WTC11 (cell line): ENCODE measurements at regions not wholly inside any gene's neighbourhood (a gene's known extent, or its start where the extent isn't known, plus 50 kb on each side); places are given as distances from the start of the nearest gene placed in this dataset.
A peak's percentile ranks its signal among the peaks of the same experiment; 100 is the strongest.

Experiments used
- ATAC-seq: fragments of 200-7000 bp; cut with Tn5 transposase; 2 replicates; pipeline ENCODE4 v1.10.0; 2021; ENCODE audit warnings: mild to moderate bottlenecking, moderate library complexity
- CTCF ChIA-PET: fragments of 300-600 bp; sonication (Branson Sonifier 250); formaldehyde crosslinking; loops from one replicate; lab custom pipeline; 2021; ENCODE audit warnings: antibody characterized with exemption; lab: Charles Lee
- POLR2A ChIA-PET: fragments of 350-600 bp; sonication (Branson Sonifier 250); formaldehyde crosslinking; loops from one replicate; lab custom pipeline; 2021; ENCODE audit warnings: antibody characterized with exemption; lab: Charles Lee
- DNase-seq: peaks from one replicate; pipeline ENCODE4 v3.0.0; 2021; ENCODE audit warnings: low spot score
- H3K27ac Mint-ChIP-seq: 2 replicates; pipeline ENCODE4 v1.8.0; 2021; ENCODE audit warnings: mixed read lengths
- H3K27me3 Mint-ChIP-seq: 2 replicates; pipeline ENCODE4 v1.8.0; 2021; ENCODE audit warnings: low read depth, mild to moderate bottlenecking, moderate library complexity, mixed read lengths
- H3K36me3 Mint-ChIP-seq: 2 replicates; pipeline ENCODE4 v1.8.0; 2021; ENCODE audit warnings: mixed read lengths
- H3K4me1 Mint-ChIP-seq: 2 replicates; pipeline ENCODE4 v1.8.0; 2022; ENCODE audit warnings: mixed read lengths
- H3K4me3 Mint-ChIP-seq: 2 replicates; pipeline ENCODE4 v1.8.0; 2021; ENCODE audit warnings: mild to moderate bottlenecking, moderate library complexity, mixed read lengths
- H3K9me3 Mint-ChIP-seq: 2 replicates; pipeline ENCODE4 v1.8.0; 2021; ENCODE audit warnings: mixed read lengths
- AR ChIP-seq: fragments of 250-450 bp; sonication (Bioruptor Pico); IDR thresholded peaks from 2 replicates; pipeline ENCODE4 v1.9.0; 2021; ENCODE audit warnings: mild to moderate bottlenecking
- EMX1 ChIP-seq: fragments of 250-450 bp; sonication (Bioruptor Pico); IDR thresholded peaks from 2 replicates; pipeline ENCODE4 v1.8.0; 2021; ENCODE audit warnings: mild to moderate bottlenecking
- ESRRA ChIP-seq: sonication (generic); formaldehyde crosslinking; IDR thresholded peaks from 2 replicates; pipeline ENCODE4 v1.8.1; 2022; ENCODE audit warnings: mild to moderate bottlenecking, missing genetic modification reagents, borderline replicate concordance
- ETV6 ChIP-seq: sonication (generic); formaldehyde crosslinking; IDR thresholded peaks from 2 replicates; pipeline ENCODE4 v1.8.1; 2022; ENCODE audit warnings: mild to moderate bottlenecking, missing genetic modification reagents
- FOXP4 ChIP-seq: sonication (generic); formaldehyde crosslinking; IDR thresholded peaks from 2 replicates; pipeline ENCODE4 v1.8.0; 2022; ENCODE audit warnings: mild to moderate bottlenecking, missing genetic modification reagents
- GABPB1 ChIP-seq: sonication (generic); formaldehyde crosslinking; IDR thresholded peaks from 2 replicates; pipeline ENCODE4 v1.8.1; 2023; ENCODE audit warnings: mild to moderate bottlenecking, missing genetic modification reagents
- GTF2I ChIP-seq: fragments of 250-450 bp; sonication (Bioruptor Pico); conservative IDR thresholded peaks from 2 replicates; pipeline ENCODE4 v1.4.0; 2021; ENCODE audit warnings: mild to moderate bottlenecking
- HMGXB4 ChIP-seq: sonication (generic); formaldehyde crosslinking; IDR thresholded peaks from 2 replicates; pipeline ENCODE4 v1.8.1; 2023; ENCODE audit warnings: mild to moderate bottlenecking, moderate library complexity, missing genetic modification reagents
- NFE2L1 ChIP-seq: sonication (generic); formaldehyde crosslinking; IDR thresholded peaks from 2 replicates; pipeline ENCODE4 v1.8.1; 2023; ENCODE audit warnings: missing genetic modification reagents
- OVOL2 ChIP-seq: fragments of 250-450 bp; sonication (Bioruptor Pico); IDR thresholded peaks from 2 replicates; pipeline ENCODE4 v1.9.0; 2021; ENCODE audit warnings: mild to moderate bottlenecking, borderline replicate concordance
- PREB ChIP-seq: sonication (generic); formaldehyde crosslinking; IDR thresholded peaks from 2 replicates; pipeline ENCODE4 v1.8.1; 2022; ENCODE audit warnings: mild to moderate bottlenecking, missing genetic modification reagents, moderate library complexity, borderline replicate concordance
- SMAD3 ChIP-seq: sonication (generic); formaldehyde crosslinking; IDR thresholded peaks from 2 replicates; pipeline ENCODE4 v1.8.0; 2022; ENCODE audit warnings: missing genetic modification reagents, mild to moderate bottlenecking, borderline replicate concordance
- SP1 ChIP-seq: sonication (generic); formaldehyde crosslinking; conservative IDR thresholded peaks from 2 replicates; pipeline ENCODE4 v1.8.1; 2022; ENCODE audit warnings: missing genetic modification reagents
- STAT6 ChIP-seq: sonication (generic); formaldehyde crosslinking; conservative IDR thresholded peaks from 2 replicates; pipeline ENCODE4 v1.8.1; 2023; ENCODE audit warnings: mild to moderate bottlenecking, low read depth, missing genetic modification reagents, moderate library complexity
- TEAD4 ChIP-seq: sonication (generic); formaldehyde crosslinking; IDR thresholded peaks from 2 replicates; pipeline ENCODE4 v1.8.0; 2022; ENCODE audit warnings: mild to moderate bottlenecking, missing genetic modification reagents
- USF1 ChIP-seq: sonication (generic); formaldehyde crosslinking; IDR thresholded peaks from 2 replicates; pipeline ENCODE4 v1.8.0; 2022; ENCODE audit warnings: mild to moderate bottlenecking, missing genetic modification reagents
- ZNF219 ChIP-seq: sonication (generic); formaldehyde crosslinking; IDR thresholded peaks from 2 replicates; pipeline ENCODE4 v1.8.0; 2023; ENCODE audit warnings: missing genetic modification reagents, mild to moderate bottlenecking, borderline replicate concordance
- ZNF232 ChIP-seq: sonication (generic); formaldehyde crosslinking; IDR thresholded peaks from 2 replicates; pipeline ENCODE4 v1.8.0; 2022; ENCODE audit warnings: mild to moderate bottlenecking, missing genetic modification reagents
- ZNF423 ChIP-seq: fragments of 250-450 bp; sonication (Bioruptor Pico); IDR thresholded peaks from 2 replicates; pipeline ENCODE4 v2.1.2; 2022; ENCODE audit warnings: mild to moderate bottlenecking, moderate library complexity

- no peaks in the 10 kb centered on the region for H3K9me3 Mint-ChIP-seq
- ATAC-seq = no peak
- no peaks in the 10 kb centered on the region for H3K4me1 Mint-ChIP-seq
- no peak for DNase-seq
- H3K36me3 Mint-ChIP-seq = no peaks in the 10 kb centered on the region
- no peak overlapping the region for H3K27ac Mint-ChIP-seq
- POLR2A ChIA-PET = interaction anchor here (0.7 kb wide), 1 partner anchor 16 kb away, joined by 3 read pairs; no protein-coding TSS in a partner anchor
- TF ChIP-seq SMAD3 (CRISPR knock-in tag) (no peak), OVOL2 (no peak), TEAD4 (no peak), GABPB1 (no peak), ZNF423 (CRISPR knock-in tag) (no peak), EMX1 (CRISPR knock-in tag) (no peak)
- no peak overlapping the region for H3K4me3 Mint-ChIP-seq
- CTCF ChIA-PET = interaction anchor here (0.7 to 3.9 kb wide), 6 partner anchors 40 to 298 kb away, joined by 3 to 24 read pairs (median 4); partner anchors contain the start of gene EFNB1
- H3K27me3 Mint-ChIP-seq = no peaks in the 10 kb centered on the region
Observed at GRCh38 chrX:69089203-69089602, 76.0 kb downstream of the PJA1 start.

- peak; percentile 85 for ATAC-seq
- TF ChIP-seq ZNF232 (CRISPR knock-in tag) (no peak), AR (no peak), USF1 (no peak), ZNF219 (no peak), PREB (CRISPR knock-in tag) (no peak), HMGXB4 (no peak), ZNF423 (CRISPR knock-in tag) (no peak), STAT6 (CRISPR knock-in tag) (no peak), ETV6 (CRISPR knock-in tag) (no peak), GTF2I (CRISPR knock-in tag) (no peak), NFE2L1 (CRISPR knock-in tag) (no peak), ESRRA (CRISPR knock-in tag) (no peak), FOXP4 (CRISPR knock-in tag) (no peak), SP1 (CRISPR knock-in tag) (no peak)
Observed at GRCh38 chrX:69088171-69088938, 76.9 kb downstream of the PJA1 start.

More at GRCh38 chrX:69088171-69088938, 76.9 kb downstream of the PJA1 start:
- POLR2A ChIA-PET = interaction anchor here (0.6 to 0.7 kb wide), 3 partner anchors 17 to 327 kb away, joined by 3 to 5 read pairs (median 3); partner anchors contain the start of gene PJA1
- no peak overlapping the region for H3K27ac Mint-ChIP-seq
- no peaks in the 10 kb centered on the region for H3K36me3 Mint-ChIP-seq
- H3K4me1 Mint-ChIP-seq = peaks cover 6% of the 10 kb centered on the region; the same call in 1 of the 2 replicates
- no peak for DNase-seq
- H3K9me3 Mint-ChIP-seq = no peaks in the 10 kb centered on the region
- H3K27me3 Mint-ChIP-seq = no peaks in the 10 kb centered on the region
- H3K4me3 Mint-ChIP-seq = no peak overlapping the region
- CTCF ChIA-PET = interaction anchor here (0.5 to 3.9 kb wide), 7 partner anchors 41 to 299 kb away, joined by 3 to 24 read pairs (median 4); partner anchors contain the start of gene EFNB1
